ENCODE measurements at regions not wholly inside any gene's neighbourhood (a gene's known extent, or its start where the extent isn't known, plus 50 kb on each side); places are given as distances from the start of the nearest gene placed in this dataset.

DNA sequence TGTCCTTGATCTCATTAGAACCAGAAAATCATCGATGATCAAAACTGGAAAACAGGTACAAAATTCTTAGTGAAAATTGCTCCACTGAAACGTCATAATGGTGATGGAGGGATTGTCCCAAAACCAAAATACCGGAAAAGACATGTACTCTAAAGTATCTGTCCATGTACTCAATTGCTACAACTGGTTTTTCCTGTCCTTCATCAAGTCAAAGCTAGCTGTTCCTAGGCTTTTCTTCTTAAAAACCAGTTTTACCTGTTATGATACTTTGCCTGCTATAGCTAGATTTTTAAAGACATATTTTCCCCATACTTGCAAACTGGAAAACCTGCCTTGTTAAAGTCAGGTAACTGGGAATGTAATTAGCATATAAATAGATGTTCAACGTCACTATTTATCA lies 50.5 kb upstream of the LRRC1 start:
- no peak overlapping the region for H2AK5ac ChIP-seq (ENCODE audit: low read depth, low read length)
- FAIRE-seq (no peak), DNase-seq (ENCODE audit: low read depth in 1 of 2, low spot score in 2 of 2) (no peak)
- no peak overlapping the region for H2AFZ ChIP-seq (ENCODE audit: low read length)
- H3K27ac ChIP-seq (ENCODE audit: low read depth, low read length): no peak overlapping the region
- H2BK20ac ChIP-seq (ENCODE audit: low read length): no peak overlapping the region
- no peaks in the 10 kb centered on the region for H3K9me3 ChIP-seq (ENCODE audit: insufficient read depth in 2 of 2, low read depth in 1 of 2, low read length in 1 of 2)
- POLR2A ChIA-PET (ENCODE audit: partially characterized antibody): no interaction called here
- no peaks in the 10 kb centered on the region for H3K79me1 ChIP-seq (ENCODE audit: low read depth, low read length)
- H4K20me1 ChIP-seq (replicated peaks in 1 of 2; ENCODE audit: control insufficient read depth in 1 of 2, insufficient read depth in 2 of 2, low read length in 2 of 2): no peaks in the 10 kb centered on the region
- H2BK15ac ChIP-seq (ENCODE audit: low read length): no peak overlapping the region
- no peak overlapping the region for H3K4me2 ChIP-seq (ENCODE audit: insufficient read depth in 1 of 2, low read depth in 2 of 2, low read length in 2 of 2)
- no peaks in the 10 kb centered on the region for H3K23me2 ChIP-seq (ENCODE audit: low read depth, low read length)
- H3K18ac ChIP-seq (ENCODE audit: extremely low read depth, low read length): no peak overlapping the region
- H3K4me3 ChIP-seq (ENCODE audit: extremely low read depth in 1 of 4, insufficient read depth in 2 of 4, low read depth in 3 of 4, low read length in 4 of 4): no peak overlapping the region
- no peak overlapping the region for H4K5ac ChIP-seq (ENCODE audit: insufficient read length, low read depth, low read length)
- H4K91ac ChIP-seq (replicated peaks; ENCODE audit: insufficient read length, low read length): no peak overlapping the region
- no peak overlapping the region for H3K4ac ChIP-seq (replicated peaks; ENCODE audit: insufficient read length, low read depth, low read length)
- H3K14ac ChIP-seq (ENCODE audit: insufficient read length): no peak overlapping the region
- CTCF ChIA-PET (ENCODE audit: partially characterized antibody): interaction anchor here (0.8 to 3.2 kb wide), 12 partner anchors 9 to 573 kb away, joined by 3 to 21 read pairs (median 4); no protein-coding TSS in a partner anchor
- no peak overlapping the region for H3K9ac ChIP-seq (replicated peaks in 1 of 4; ENCODE audit: extremely low read depth in 1 of 4, low read depth in 3 of 4, low read length in 3 of 4)
- no peak overlapping the region for H2BK120ac ChIP-seq (replicated peaks; ENCODE audit: low read depth, low read length)
- no peaks in the 10 kb centered on the region for H3K36me3 ChIP-seq (ENCODE audit: control insufficient read depth in 2 of 4, insufficient read depth in 4 of 4, low read length in 3 of 4)
- H3K27me3 ChIP-seq (replicated peaks in 1 of 4; ENCODE audit: control insufficient read depth in 3 of 4, extremely low read depth in 1 of 4, insufficient read depth in 3 of 4, low read length in 3 of 4): no peaks in the 10 kb centered on the region
- 90% methylated on average over 4 of the region's 4 CpGs; no CpG with 5 or more reads in 1 of the 2 experiments for WGBS, 2 experiments (ENCODE audit: extremely low coverage in 1 of 2, insufficient coverage in 1 of 2, insufficient read length in 1 of 2, insufficient replicate concordance in 2 of 2, low coverage in 1 of 2, low lambda C conversion rate in 2 of 2, missing lambda C conversion rate in 1 of 2)
- no peak overlapping the region for H2BK12ac ChIP-seq (ENCODE audit: low read depth, low read length)
- no peak overlapping the region for H3K56ac ChIP-seq (replicated peaks; ENCODE audit: insufficient read length, low read depth, low read length)
- no peak overlapping the region for H2BK5ac ChIP-seq (ENCODE audit: low read depth, low read length)
- H3K79me2 ChIP-seq (ENCODE audit: control insufficient read depth in 1 of 2, insufficient read depth in 2 of 2, low read length in 2 of 2): no peaks in the 10 kb centered on the region
- no peak overlapping the region for H4K8ac ChIP-seq (ENCODE audit: extremely low read depth, insufficient read depth, low read length)
- no peaks in the 10 kb centered on the region; a peak in 1 of 7 replicates for H3K4me1 ChIP-seq (replicated peaks in 1 of 4; ENCODE audit: control insufficient read depth in 3 of 4, insufficient read depth in 4 of 4, low read length in 3 of 4)
- no peak overlapping the region for H3K23ac ChIP-seq (ENCODE audit: insufficient read length)
- TF ChIP-seq POLR2AphosphoS5 (IDR thresholded peaks at IDR 0.05; ENCODE audit: low read depth, low read length) (no peak), HDAC2 (IDR thresholded peaks at IDR 0.05; ENCODE audit: borderline replicate concordance in 1 of 2, low read depth in 2 of 2, low read length in 2 of 2) (no peak), SUZ12 (IDR thresholded peaks at IDR 0.05; ENCODE audit: low read length) (no peak), GTF2F1 (IDR thresholded peaks at IDR 0.05; ENCODE audit: borderline replicate concordance, low read depth, low read length) (no peak), NRF1 (IDR thresholded peaks at IDR 0.05; ENCODE audit: low read depth, low read length) (no peak), CHD2 (IDR thresholded peaks at IDR 0.05; ENCODE audit: low read length) (no peak), SAP30 (IDR thresholded peaks at IDR 0.05; ENCODE audit: insufficient read depth, insufficient replicate concordance, low read length) (no peak), SRF (IDR thresholded peaks at IDR 0.05; ENCODE audit: low read depth, low read length) (no peak), CBX8 (IDR thresholded peaks at IDR 0.05; ENCODE audit: borderline replicate concordance, low read depth, low read length) (no peak), MAFK (IDR thresholded peaks at IDR 0.05; ENCODE audit: low read depth, low read length) (no peak), CTBP2 (IDR thresholded peaks at IDR 0.05; ENCODE audit: borderline replicate concordance, insufficient read depth, insufficient read length, low read length) (no peak), EP300 (IDR thresholded peaks at IDR 0.05; ENCODE audit: borderline replicate concordance in 1 of 2, low read depth in 2 of 2, low read length in 2 of 2) (no peak), SP1 (IDR thresholded peaks at IDR 0.05; ENCODE audit: low read depth, low read length) (no peak)
- TF ChIP-seq, protein P1, sequence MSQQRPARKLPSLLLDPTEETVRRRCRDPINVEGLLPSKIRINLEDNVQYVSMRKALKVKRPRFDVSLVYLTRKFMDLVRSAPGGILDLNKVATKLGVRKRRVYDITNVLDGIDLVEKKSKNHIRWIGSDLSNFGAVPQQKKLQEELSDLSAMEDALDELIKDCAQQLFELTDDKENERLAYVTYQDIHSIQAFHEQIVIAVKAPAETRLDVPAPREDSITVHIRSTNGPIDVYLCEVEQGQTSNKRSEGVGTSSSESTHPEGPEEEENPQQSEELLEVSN (IDR thresholded peaks at IDR 0.05): no peak
